MM.1S (cell line): ENCODE measurements at regions not wholly inside any gene's neighbourhood (a gene's known extent, or its start where the extent isn't known, plus 50 kb on each side); places are given as distances from the start of the nearest gene placed in this dataset.

Source experiments
- DNase-seq: peaks from one replicate; pipeline ENCODE4 v3.0.0-alpha.2; 2015
- H2AFZ ChIP-seq: fragments of 300-600 bp; sonication (generic); 2 replicates; pipeline ENCODE4 v1.6.0; 2016; ENCODE audit warnings: antibody characterized with exemption, low read length
- H3F3A ChIP-seq: fragments of 300-600 bp; sonication (generic); 2 replicates; pipeline ENCODE4 v1.6.1; 2016; ENCODE audit warnings: mild to moderate bottlenecking, antibody characterized with exemption, low read length, moderate library complexity, mixed read lengths; ENCODE audit not compliant: insufficient read depth
- H3K27ac ChIP-seq: fragments of 300-600 bp; sonication (generic); 2 replicates; pipeline ENCODE4 v1.5.1; 2016; ENCODE audit warnings: mild to moderate bottlenecking, low read length
- H3K27me3 ChIP-seq: fragments of 300-600 bp; sonication (generic); replicated peaks from 2 replicates; pipeline ENCODE4 v1.6.0; 2016; ENCODE audit warnings: low read length; ENCODE audit not compliant: insufficient read depth
- H3K36me3 ChIP-seq: fragments of 300-600 bp; sonication (generic); replicated peaks from 2 replicates; pipeline ENCODE4 v1.6.1; 2016; ENCODE audit warnings: mild to moderate bottlenecking, low read length, mixed read lengths; ENCODE audit not compliant: insufficient read depth
- H3K4me1 ChIP-seq: fragments of 300-600 bp; sonication (generic); 2 replicates; pipeline ENCODE4 v1.6.1; 2016; ENCODE audit warnings: low read length, mixed read lengths
- H3K4me2 ChIP-seq: fragments of 300-600 bp; sonication (generic); 2 replicates; pipeline ENCODE4 v1.6.0; 2016; ENCODE audit warnings: low read depth, low read length
- H3K4me3 ChIP-seq: fragments of 300-600 bp; sonication (generic); 2 replicates; pipeline ENCODE4 v1.5.1; 2016; ENCODE audit warnings: low read length, mixed read lengths
- H3K79me2 ChIP-seq: fragments of 300-600 bp; sonication (generic); 2 replicates; pipeline ENCODE4 v1.6.1; 2016; ENCODE audit warnings: mixed run types, low read length, mixed read lengths
- H3K9ac ChIP-seq: fragments of 300-600 bp; sonication (generic); 2 replicates; pipeline ENCODE4 v1.6.1; 2016; ENCODE audit warnings: low read length, mixed read lengths
- H3K9me2 ChIP-seq: fragments of 300-600 bp; sonication (generic); replicated peaks from 2 replicates; pipeline ENCODE4 v1.6.1; 2016; ENCODE audit warnings: mild to moderate bottlenecking, low read length, mixed read lengths; ENCODE audit not compliant: insufficient read depth
- H3K9me3 ChIP-seq: fragments of 300-600 bp; sonication (generic); replicated peaks from 2 replicates; pipeline ENCODE4 v1.6.1; 2016; ENCODE audit warnings: mild to moderate bottlenecking, low read length, mixed read lengths; ENCODE audit not compliant: insufficient read depth
- H4K20me1 ChIP-seq: fragments of 300-600 bp; sonication (generic); 2 replicates; pipeline ENCODE4 v1.6.1; 2016; ENCODE audit warnings: mild to moderate bottlenecking, low read length, moderate library complexity, mixed read lengths; ENCODE audit not compliant: insufficient read depth
- EZH2 ChIP-seq: fragments of 300-600 bp; sonication (generic); optimal IDR thresholded peaks from 2 replicates; pipeline ENCODE3; 2017; ENCODE audit warnings: low read depth, mild to moderate bottlenecking, antibody characterized with exemption, low read length, mixed read lengths
- EZH2phosphoT487 ChIP-seq: fragments of 300-600 bp; sonication (generic); IDR thresholded peaks from 2 replicates; pipeline ENCODE4 v1.6.1; 2018; ENCODE audit warnings: antibody characterized with exemption, low read length
- TF ChIP-seq, protein P1 (sequence below): fragments of 300-600 bp; sonication (generic); IDR thresholded peaks from 2 replicates; pipeline ENCODE4 v1.5.1; 2016; ENCODE audit warnings: antibody characterized with exemption, low read length, mixed read lengths

- DNase-seq = no peak
- Histone ChIP-seq H4K20me1 (no peaks in the 10 kb centered on the region), H3K9me2 (no peaks in the 10 kb centered on the region), H3K4me1 (no peaks in the 10 kb centered on the region), H3K9ac (no peak overlapping the region), H3K79me2 (no peaks in the 10 kb centered on the region), H2AFZ (no peak overlapping the region), H3K27ac (no peak overlapping the region), H3K27me3 (no peaks in the 10 kb centered on the region), H3K9me3 (no peaks in the 10 kb centered on the region), H3K36me3 (no peaks in the 10 kb centered on the region), H3F3A (no peaks in the 10 kb centered on the region), H3K4me2 (no peak overlapping the region), H3K4me3 (no peak overlapping the region)
- TF ChIP-seq EZH2 (no peak), EZH2phosphoT487 (no peak)
- TF ChIP-seq, protein P1, sequence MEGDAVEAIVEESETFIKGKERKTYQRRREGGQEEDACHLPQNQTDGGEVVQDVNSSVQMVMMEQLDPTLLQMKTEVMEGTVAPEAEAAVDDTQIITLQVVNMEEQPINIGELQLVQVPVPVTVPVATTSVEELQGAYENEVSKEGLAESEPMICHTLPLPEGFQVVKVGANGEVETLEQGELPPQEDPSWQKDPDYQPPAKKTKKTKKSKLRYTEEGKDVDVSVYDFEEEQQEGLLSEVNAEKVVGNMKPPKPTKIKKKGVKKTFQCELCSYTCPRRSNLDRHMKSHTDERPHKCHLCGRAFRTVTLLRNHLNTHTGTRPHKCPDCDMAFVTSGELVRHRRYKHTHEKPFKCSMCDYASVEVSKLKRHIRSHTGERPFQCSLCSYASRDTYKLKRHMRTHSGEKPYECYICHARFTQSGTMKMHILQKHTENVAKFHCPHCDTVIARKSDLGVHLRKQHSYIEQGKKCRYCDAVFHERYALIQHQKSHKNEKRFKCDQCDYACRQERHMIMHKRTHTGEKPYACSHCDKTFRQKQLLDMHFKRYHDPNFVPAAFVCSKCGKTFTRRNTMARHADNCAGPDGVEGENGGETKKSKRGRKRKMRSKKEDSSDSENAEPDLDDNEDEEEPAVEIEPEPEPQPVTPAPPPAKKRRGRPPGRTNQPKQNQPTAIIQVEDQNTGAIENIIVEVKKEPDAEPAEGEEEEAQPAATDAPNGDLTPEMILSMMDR = no peak
Measured at GRCh38 chr21:28298251-28298672, 694.4 kb downstream of the LTN1 start.

GRCh38 chr21:28294051-28294450 is 698.6 kb downstream of the LTN1 start:
- TF ChIP-seq EZH2 (no peak), EZH2phosphoT487 (no peak)
- TF ChIP-seq, protein P1 = no peak
- H3K4me1 ChIP-seq = no peaks in the 10 kb centered on the region
- no peaks in the 10 kb centered on the region for H3K9me2 ChIP-seq
- H3K79me2 ChIP-seq = no peaks in the 10 kb centered on the region
- no peaks in the 10 kb centered on the region for H3K27me3 ChIP-seq
- no peaks in the 10 kb centered on the region for H4K20me1 ChIP-seq
- H3F3A ChIP-seq = no peaks in the 10 kb centered on the region
- no peak for DNase-seq
- no peak overlapping the region for H3K4me3 ChIP-seq
- no peak overlapping the region for H3K9ac ChIP-seq
- no peak overlapping the region for H2AFZ ChIP-seq
- H3K27ac ChIP-seq = no peak overlapping the region
- H3K36me3 ChIP-seq = no peaks in the 10 kb centered on the region
- no peak overlapping the region for H3K4me2 ChIP-seq
- H3K9me3 ChIP-seq = no peaks in the 10 kb centered on the region

DNA sequence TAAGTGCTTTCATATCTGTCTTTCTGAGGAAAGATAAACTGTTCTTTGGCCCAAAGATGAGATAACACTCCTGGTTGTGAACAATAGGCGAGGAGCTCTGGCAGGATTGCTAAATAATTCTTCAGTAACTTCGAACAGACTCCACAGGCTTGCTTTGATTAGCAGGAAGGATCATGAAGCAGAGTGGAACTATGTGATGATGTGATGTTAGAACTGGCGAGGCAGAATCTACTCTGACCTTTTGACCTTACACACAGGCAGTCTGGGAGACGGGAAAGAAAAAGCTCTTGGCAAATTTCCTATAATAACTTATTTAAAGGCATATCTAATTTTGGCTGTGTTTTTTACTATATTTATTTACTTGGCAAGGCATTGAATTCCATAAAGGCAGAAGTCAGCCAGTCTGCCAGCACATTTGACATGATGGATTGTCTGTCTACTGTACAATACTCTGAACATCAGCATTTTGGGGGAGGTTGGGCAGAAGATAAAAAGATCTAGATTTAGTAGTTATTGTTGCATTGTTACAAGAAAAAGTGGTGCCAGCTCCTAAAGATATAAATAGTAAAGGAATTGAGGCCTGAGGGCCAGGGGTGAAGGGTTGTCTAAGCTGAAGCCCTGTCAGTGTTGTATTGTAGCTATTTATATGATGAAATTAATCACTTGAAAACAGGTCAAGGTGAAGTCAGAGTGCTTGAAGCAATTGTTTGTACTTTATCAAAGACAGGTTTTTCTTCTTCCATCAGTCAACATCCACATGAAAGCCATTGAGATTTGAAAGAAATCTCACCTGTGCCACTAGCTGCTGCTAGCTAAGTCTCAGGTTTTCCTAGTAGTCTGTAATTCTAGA is 708.8 kb downstream of the LTN1 start:
- no peak overlapping the region for H3K4me3 ChIP-seq
- no peak for DNase-seq
- H3F3A ChIP-seq = no peaks in the 10 kb centered on the region
- no peaks in the 10 kb centered on the region for H3K4me1 ChIP-seq
- H3K4me2 ChIP-seq = no peak overlapping the region
- TF ChIP-seq EZH2 (no peak), EZH2phosphoT487 (no peak)
- TF ChIP-seq, protein P1 = no peak
- H3K36me3 ChIP-seq = no peaks in the 10 kb centered on the region
- H3K27me3 ChIP-seq = no peaks in the 10 kb centered on the region
- no peak overlapping the region for H2AFZ ChIP-seq
- no peaks in the 10 kb centered on the region for H4K20me1 ChIP-seq
- H3K9me2 ChIP-seq = no peaks in the 10 kb centered on the region
- H3K9ac ChIP-seq = no peak overlapping the region
- H3K79me2 ChIP-seq = no peaks in the 10 kb centered on the region
- H3K9me3 ChIP-seq = no peaks in the 10 kb centered on the region
- H3K27ac ChIP-seq = no peak overlapping the region
